SHP77 treated with DMSO at 0.1 percent for 48 hours (cell line): ENCODE measurements at regions not wholly inside any gene's neighbourhood (a gene's known extent, or its start where the extent isn't known, plus 50 kb on each side); places are given as distances from the start of the nearest gene placed in this dataset.

Experiments used
- DNase-seq: peaks from one replicate; lab custom pipeline; 2025; lab: John Stamatoyannopoulos, UW

DNA sequence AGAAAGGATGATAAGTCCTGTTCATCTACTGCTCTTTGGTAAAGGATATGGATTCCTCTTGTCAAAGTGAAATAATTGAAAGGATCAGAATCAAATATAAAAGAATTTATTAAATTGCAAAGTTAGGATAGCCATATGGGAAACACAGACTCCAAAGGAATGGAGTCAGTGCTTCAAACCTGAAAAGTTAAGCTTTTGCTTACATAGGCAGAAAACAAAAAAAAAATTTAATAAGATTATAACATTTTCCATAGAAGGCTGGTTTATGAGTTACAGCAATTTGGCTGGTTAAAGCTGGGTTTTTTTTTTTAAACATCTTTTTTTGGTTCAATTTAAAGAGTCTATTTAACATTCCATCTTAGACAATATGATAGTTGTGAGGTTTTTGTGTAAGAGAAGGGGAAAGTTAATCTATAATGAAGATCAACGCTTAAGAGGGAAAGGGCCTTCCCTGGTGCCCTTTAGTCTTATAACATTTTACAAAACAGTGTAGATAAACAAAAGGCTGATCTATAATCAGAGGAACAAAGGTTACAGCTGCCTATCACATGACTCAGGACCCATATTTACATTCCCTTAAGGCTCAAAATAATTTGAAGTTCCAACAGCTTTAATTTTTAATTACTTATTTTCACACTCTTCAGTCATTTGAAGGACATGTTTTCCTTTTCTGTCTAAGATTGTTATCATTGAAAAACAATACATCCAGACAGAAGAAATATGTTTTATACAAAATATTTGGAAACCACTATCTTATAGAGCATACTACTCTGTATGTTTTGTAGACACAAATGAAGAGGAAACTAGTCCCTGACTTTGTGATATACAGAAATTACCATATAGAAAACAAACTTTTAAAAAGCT, 234.3 kb upstream of the MBL2 start:
- no peak for DNase-seq

DNA sequence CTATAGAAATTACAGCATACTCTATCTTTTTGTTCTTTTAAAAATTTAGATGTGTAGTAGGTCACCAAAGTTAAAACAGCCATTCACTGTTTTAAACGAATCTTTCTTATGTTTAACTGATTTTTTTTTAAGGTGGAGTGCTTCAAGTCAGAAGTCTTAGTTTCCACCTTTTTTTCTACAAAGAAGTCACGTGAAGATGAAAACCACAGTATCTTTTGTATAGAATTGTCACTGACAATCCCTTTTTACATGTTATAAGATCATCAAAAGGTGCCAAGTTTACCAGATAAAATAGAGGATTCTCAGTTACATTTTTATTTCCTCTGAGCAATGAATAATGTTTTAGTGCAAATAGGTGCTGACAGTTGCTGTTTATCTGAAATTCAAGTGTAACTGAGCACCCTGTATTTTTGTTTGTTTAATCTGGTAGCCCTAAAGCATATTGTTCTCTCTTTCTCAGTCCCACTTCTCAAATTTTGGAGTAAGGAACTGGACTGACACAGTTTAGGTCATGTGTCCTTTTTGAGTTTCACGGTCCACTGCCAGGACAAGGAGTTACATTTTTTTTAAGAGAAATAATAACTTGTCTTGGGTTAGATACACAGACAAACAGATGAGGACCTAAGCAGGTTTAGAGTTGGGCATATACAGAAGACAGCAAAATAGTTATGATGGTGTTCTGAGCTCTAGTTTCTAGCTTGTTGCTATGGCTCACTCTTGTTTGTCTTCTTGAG, 233.2 kb upstream of the MBL2 start:
- no peak for DNase-seq

DNA sequence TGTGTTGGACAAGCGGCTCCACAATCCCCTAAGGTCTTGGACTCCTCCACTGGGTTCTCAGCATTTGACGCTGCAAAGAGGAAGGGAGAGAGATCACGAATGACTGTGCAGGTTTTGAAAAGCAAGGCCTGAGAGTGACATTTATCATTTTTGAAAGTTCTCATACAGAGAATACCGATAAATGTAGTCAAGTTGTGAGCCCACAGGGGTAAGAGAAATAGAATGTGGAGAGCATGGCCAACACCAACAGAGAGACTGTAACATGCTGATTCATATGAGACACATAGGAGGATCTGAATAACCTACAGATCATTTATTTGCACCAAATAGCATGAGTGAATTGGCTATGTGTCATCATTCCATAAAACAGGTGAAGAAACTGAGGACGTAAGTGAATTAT, 230.5 kb upstream of the MBL2 start:
- DNase-seq, result no peak

DNA sequence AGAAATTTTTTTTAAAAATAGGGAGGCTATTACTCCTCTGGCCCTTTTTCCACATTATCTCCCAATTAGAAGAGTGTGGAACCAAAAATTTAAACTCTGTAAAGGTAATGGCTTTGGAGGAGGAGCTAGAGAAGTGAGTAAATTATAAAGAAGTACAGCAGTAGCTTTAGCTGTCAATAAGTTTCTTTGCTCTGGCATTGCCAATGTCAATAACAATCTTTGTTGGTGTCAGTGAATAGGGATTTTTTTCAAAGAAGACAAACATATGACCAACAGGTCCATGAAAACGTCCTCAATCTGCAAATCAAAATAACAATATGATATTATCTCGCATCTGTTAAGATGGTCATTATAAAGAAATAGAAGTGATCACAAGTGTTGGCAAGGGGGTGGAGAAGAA, 227.1 kb upstream of the MBL2 start:
- no peak for DNase-seq

DNA sequence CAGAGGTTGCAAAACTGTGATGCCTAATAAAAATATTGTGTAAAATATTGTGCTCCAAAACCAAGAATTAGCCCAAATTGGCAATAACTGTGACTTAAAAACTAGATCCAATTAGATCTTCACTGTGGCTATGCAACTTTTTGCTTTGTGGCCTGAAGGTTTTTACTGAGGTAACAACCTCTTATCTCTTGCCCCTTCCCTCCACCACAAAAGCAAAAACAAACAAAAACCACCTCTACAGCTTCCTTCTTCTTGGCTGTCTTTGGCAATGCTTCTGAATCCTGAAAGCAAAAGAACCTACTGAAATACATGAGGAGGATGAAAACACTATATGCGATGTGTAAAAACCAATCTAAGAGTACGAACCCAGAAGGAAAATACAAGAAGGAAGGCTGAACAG, 226.7 kb upstream of the MBL2 start:
- DNase-seq, result no peak

DNA sequence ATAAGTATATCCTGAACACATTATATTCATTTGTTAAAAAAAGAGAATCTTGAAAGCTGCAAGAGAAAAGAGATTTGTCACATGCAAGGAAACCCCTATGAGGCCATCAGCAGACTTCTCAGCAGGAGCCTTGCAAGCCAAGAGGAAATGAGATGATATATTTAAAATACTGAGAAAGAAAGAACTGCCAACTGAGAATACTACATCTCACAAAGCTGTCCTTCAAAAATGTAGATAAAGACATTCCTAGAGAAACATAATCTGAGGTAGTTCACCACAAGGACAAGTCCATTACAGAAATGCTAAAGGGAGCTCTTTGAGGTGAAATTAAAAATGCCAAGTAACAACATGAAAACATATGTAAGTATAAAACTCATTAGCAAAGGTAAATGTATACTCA, 224.4 kb upstream of the MBL2 start:
- no peak for DNase-seq

DNA sequence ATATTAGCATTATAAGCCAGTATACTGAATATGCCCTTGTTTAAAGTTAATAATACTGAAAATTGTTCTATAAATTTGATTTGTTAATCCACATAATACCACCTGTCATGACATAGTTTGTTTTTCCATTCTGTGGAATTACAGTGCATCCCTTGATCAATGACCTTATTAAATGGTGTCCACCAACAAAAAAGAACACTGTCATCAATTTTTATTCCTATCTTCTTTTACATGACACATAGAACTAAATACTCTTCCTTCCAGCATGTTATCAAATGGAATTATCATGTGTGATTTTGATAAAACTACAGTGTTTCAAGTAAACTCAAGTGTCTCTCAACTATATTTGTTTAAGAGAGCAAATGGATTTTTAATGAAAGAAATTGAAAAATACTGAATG, 221.8 kb upstream of the MBL2 start:
- no peak for DNase-seq

DNA sequence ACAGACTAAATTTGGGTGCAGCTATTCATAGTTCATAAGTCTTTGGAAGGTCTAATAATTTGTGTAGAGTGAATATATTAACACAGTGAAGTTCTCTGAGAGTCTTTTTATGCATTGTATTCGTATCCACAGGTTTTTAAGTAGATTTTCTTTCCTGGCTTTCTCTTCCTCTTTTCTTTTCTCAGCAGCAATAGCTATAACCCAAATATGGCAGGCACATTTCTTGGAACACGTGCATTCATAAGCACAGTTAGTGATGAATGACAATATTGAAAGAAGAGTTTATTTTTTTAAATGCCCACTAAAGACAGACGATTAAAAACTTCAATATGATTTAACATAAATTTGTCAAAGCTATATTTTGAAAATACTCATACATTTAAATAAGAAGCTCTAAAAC, 220.5 kb upstream of the MBL2 start:
- DNase-seq, result no peak

DNA sequence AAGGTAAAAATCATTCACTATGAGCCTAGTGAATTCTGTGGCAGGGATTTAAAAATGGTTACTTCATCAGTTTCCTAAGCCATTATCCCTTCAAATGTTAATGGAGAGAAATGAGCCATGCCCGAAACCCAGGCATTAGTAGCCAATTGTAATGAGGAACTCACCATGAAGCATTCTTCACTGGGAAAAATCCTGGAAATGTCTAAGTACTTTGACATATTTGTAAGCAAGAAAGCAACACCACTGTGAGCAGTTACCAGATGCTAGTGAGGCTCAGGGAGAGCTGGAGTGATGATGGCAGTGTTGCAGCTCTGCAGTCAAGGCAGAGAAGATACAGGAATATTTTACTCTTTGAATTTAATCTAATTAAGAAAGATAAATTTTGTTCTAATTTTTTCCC, 220.0 kb upstream of the MBL2 start:
- no peak for DNase-seq

DNA sequence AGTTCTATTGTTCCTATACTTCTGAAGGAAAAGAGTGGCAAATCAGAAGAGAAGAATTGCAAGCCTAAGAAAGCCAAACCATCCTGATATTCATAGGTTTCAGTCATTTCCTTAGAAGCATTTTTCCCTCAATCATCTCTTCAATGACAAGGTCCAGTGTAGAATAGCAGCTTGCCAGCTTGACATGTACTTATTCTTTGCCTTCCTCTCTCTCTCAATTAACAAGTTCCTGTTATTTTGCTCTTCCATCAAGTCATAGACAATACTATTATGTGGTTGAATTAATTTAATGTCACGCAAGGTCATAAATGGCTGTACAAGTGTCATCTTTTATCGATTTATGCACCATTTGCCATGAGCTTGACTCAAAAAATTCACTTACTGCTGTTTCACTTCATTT, 216.3 kb upstream of the MBL2 start:
- no peak for DNase-seq

DNA sequence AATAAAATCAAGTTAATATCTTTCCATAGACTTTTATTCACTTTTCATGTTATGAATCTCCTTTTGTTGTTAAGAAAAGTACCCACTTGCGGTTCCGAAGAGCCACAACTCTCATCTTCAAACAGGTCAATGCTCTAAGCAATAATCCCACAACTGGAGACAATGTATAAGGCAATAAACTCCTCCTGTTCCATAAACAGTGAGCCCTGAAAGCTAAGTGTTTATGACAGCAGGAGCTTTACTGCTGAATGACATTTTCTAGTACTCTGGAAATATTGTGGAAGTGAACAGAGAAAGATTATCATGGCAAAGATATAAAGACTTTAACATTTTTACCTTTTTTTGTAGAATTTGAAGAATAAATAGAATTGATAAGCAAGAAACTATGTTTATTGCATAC, 213.5 kb upstream of the MBL2 start:
- DNase-seq, result no peak

DNA sequence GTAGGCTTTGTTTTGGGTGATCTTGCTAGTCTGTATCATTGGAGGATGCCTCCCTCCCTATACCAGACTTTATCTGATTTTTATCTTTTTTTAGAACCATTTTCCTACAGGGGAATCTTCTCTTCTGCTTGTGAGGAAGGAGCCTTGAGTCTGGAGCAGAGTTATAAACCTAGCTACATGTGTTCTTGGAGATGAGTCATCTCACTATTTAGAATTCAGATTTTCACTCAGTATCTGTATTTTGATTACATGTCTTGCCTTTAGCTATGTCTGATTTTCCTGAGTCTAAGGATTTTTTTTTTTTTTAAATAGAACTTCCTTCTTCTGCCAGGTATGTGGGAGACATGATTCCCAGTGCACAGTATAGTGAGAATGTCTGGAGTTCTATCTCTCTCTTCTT, 211.6 kb upstream of the MBL2 start:
- DNase-seq, result no peak

DNA sequence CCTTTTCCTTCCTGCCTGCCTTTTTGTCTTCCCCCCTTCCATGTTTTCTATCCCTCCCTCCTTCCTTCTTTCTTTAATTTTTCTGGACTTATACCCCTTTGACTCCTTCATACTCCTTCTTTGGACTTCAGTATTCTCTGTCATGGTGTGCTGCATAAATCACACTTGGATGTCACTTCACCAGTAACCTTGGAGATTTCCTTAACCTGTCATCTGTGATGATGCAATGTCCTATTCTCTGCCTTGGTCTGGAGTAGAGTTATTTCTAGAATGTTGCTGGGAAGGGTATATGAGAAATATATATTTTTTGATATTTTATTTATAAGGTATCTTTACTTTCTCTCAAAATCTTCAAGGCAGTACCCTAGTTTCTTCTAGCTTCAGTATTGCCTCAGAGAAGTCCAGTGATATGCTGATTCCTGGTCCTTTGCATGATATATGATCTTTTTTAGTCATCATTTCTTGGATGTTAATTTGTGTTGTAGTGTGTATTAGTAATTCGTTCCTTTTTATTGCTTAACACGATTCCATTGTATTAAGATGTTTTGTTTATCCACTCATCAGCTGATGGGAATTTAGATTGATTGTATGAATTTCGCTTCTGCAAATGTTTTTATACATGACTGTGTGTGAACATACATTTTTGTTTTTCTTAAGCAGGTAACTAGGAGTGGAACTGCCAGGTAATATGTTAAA, 206.9 kb upstream of the MBL2 start:
- no peak for DNase-seq

DNA sequence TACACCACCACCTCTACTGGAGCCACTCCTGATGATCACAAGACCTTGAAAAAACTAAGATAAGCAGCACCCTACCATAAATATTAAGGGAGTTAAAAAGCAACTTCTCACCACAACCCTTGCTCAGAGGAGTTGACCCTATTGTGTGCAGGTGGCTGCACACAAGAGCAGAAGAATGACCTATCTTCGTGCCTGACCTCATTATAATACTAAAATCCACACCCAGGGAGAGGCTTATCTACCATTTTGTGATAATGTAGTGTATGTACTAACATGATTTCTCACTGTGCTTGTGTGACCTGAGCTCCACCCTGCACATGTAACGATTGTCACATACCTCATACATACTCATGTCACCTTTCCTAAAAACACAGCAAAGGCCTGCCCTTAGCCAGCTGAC, 205.0 kb upstream of the MBL2 start:
- no peak for DNase-seq

DNA sequence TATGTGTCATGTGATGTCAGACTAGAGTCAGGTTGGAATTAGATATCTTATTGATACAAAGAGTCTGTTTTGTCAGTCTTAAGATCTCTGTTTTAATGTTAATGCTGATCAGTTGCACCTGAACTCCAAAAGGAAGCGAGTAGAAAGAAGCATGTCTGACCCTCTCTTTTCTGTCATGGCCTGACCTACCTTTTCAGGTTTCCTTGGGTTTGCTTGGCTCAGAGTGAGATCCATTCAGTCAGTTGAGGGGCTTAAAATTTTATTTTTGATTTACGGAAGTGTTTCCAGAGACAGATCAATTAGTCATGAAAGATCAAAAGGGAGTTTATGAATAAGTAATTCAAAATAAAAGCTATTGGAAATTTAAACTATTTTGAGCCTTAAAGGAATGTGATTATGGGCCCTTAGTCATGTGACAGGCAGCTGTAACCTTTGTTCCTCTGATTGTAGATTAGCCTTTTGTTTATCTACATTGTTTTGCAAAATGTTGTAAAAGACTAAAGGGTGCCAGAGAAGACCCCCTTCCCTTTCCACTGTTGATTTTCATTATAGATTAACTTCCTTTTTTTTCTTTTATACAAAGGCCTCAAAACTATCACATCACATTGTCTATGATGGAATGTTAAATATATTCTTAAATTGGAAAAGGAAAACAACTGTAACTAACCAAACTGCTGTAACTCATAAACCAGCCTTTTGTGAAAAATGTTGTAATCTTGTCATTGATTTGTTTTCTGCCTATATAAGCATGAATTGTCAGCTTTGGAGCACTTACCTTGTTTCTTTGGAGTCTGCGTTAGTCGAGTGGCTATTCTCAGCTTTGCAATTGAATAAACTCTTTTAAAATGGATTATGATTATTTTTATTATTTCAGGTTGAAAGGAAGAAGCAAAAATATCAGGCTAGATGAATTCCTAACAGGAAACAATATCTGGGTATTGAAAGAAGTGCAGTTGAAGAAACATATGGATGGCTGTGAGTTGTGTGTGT, 195.5 kb upstream of the MBL2 start:
- DNase-seq, result no peak

DNA sequence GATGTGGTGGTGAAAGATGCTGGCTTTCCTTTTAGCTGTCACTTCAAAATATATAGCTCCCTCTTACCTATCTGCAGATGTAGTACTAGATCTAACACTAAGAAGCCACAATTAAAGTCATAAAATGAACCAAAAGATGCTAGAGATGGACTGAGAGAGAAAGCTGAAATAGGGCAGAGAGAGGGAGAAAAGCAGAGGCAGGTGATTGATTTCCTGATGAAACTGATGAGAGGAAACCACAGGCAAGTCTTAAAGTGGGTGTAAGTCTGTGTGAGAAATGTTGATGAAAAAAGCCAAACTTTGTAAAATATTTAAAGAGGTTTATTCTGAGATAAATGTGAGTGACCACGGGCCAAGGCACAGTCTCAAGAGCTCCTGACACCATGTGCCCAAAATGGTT, 194.3 kb upstream of the MBL2 start:
- no peak for DNase-seq

DNA sequence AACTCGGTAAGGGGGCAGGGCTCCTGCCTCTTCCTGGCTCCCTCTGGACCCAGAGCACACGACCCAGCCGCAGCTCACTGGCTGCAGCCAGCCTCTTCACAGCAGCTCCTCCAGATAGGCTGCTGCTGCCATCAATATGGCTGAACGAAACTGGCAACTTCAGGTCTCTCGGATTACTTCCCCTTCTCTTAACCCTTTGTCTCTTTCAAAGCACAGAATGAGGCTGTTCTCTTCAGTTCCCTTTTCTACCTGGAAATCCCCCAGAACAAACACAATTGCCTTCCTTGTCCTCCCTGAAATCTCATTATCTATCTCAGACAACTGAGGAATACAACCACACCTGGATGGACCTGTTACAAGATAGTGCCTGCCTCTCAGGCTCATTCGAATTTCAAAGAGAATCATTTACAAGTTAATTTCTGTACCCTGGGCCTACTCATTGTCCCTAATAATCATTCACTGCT, 193.4 kb upstream of the MBL2 start:
- DNase-seq, result no peak

DNA sequence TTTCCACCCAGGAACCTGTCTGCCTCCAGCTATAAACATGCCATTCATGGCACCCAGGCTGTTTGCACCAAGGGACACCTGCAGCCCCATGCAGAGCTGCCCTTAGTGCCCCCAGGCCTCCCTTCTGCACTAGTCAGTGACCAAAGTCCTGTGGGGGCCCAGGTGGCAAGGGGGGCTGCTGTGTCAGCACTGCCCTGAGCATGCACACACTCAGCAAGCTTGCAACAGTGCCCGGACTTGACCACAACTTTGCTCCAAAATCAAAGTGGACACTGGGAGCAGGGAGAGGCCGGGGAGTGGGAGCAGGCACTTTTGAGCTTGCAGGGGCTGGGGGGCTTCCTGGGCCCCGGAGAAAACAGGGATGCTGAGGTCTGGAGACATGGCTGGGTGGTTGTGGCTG, 192.9 kb upstream of the MBL2 start:
- DNase-seq, result no peak

DNA sequence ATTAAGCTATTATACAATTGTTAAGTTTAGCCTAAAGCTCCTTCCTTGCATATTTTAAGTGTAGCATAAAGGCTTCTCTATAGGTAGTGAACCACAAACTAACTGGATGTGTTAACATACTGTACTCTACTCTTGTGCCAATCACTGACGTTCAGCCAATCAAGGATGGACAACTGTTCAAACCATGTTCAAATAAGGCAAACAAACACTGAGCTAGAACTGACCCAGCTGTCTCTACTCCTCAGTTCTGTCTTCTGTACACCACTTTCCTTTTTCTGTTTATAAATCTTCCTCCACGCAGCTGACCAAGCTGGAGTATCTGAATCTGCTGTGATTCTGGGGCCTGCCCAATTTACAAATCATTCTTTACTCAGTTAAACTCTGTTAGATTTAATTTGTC, 188.7 kb upstream of the MBL2 start:
- no peak for DNase-seq

DNA sequence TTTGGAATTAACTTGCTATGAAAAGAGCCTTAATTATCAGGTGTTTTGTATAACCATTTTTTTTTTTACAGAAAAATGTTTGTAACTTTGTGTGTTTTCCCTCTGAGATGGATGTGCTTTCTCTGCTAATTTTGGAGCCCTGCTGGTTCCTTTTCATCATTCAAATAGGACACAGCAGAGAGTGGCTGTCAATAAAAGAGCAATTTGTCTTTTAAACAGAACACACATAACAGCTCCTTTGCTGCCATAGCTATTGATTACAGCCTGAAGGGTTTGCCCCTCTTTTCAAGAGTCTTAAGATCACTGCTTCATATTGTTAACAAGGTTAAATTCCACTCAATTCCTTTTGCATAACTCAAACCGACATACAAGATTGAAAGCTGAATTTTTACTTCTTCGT, 187.2 kb upstream of the MBL2 start:
- DNase-seq, result no peak

DNA sequence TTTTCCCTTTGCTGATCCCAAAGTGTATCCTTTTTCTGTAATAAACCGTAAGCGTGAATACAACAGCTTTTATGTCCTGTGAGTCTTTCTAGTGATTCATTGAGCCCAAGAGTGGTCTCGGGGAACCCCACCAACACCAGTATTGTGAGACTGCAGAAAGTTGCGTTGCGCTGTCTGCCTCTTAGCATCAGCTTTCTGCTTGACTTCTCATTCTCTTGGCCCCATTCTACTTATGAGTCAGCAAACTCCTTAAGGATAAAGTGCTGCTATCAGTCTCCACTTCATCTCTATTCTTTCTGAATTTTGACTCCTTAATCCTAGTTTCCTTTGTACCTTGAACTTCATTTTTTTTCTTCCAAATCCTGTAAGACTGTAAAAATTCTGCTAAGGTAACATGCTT, 184.3 kb upstream of the MBL2 start:
- no peak for DNase-seq

DNA sequence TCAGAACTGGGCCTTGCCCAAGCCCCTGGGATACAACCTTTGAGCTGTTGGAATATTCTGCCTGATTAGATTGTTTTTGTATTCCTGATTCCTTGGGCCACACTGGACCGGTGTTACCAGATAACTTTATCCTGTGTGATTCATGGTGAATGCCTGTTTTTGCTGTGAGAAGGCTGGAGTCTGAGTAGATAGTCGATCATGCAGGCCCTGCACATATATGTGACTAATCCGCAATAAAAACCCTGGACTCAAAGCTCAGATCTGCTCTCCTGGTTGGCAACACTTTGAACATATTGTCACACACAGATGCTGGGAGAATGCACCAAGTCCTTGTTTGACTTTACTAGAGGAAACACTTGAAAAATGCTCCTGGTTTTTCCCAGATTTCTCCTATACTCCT, 183.9 kb upstream of the MBL2 start:
- DNase-seq, result no peak
